ENCODE measurements at regions not wholly inside any gene's neighbourhood (a gene's known extent, or its start where the extent isn't known, plus 50 kb on each side); places are given as distances from the start of the nearest gene placed in this dataset.

DNA sequence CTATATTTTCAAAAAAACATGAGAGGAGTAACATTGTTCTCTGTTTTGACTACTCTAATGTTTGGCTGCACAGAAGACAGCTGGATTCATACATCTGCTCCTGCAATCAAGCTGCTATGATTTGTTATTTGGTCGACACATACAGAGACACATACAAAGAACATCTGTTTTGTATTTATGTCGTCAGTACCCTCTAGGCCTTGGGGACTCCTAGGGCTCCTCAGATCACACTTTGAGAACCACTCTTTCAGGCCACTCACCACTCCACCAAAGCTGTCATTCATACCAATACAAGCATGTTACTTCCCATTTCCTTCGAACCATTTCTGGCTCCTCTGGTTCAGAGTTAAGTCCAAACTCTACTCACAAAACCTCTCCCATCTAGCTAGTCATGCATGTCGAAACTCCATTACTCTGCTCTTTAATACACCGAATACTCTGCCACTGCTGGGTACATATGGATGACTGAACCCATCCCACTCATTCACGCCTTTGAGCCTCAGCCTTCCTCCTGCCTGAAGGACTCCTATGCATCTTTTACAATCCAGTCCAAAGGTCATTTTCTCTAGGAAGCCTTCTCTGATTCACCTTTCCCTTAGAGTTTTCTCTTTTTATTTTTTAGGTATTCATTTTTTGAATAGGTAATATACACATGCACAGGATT is 102.9 kb upstream of the ARHGEF3 start:
- TF ChIP-seq POLR2A (IDR thresholded peaks at IDR 0.05; ENCODE audit: low read depth, low read length) (no peak), RCOR1 (IDR thresholded peaks at IDR 0.05; ENCODE audit: insufficient replicate concordance, low read length) (no peak), SMC3 (IDR thresholded peaks at IDR 0.05; ENCODE audit: low read depth, low read length) (no peak), RAD21 (IDR thresholded peaks at IDR 0.05; ENCODE audit: low read length) (no peak), CEBPB (IDR thresholded peaks at IDR 0.05; ENCODE audit: low read depth, low read length) (no peak), BHLHE40 (IDR thresholded peaks at IDR 0.05; ENCODE audit: low read depth, low read length) (no peak), NFE2L2 (IDR thresholded peaks at IDR 0.05; ENCODE audit: low read depth, low read length) (no peak), CHD1 (IDR thresholded peaks at IDR 0.05; ENCODE audit: low read depth, low read length) (no peak), FOS (IDR thresholded peaks at IDR 0.05; ENCODE audit: low read depth, low read length) (no peak), MXI1 (IDR thresholded peaks at IDR 0.05; ENCODE audit: borderline replicate concordance, low read depth, low read length) (no peak), MAFK (IDR thresholded peaks at IDR 0.05; ENCODE audit: low read depth, low read length) (no peak)
- TF ChIP-seq, protein P1, sequence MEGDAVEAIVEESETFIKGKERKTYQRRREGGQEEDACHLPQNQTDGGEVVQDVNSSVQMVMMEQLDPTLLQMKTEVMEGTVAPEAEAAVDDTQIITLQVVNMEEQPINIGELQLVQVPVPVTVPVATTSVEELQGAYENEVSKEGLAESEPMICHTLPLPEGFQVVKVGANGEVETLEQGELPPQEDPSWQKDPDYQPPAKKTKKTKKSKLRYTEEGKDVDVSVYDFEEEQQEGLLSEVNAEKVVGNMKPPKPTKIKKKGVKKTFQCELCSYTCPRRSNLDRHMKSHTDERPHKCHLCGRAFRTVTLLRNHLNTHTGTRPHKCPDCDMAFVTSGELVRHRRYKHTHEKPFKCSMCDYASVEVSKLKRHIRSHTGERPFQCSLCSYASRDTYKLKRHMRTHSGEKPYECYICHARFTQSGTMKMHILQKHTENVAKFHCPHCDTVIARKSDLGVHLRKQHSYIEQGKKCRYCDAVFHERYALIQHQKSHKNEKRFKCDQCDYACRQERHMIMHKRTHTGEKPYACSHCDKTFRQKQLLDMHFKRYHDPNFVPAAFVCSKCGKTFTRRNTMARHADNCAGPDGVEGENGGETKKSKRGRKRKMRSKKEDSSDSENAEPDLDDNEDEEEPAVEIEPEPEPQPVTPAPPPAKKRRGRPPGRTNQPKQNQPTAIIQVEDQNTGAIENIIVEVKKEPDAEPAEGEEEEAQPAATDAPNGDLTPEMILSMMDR (conservative IDR thresholded peaks at IDR 0.05; ENCODE audit: low read depth, low read length): no peak
- TF ChIP-seq, protein P2, sequence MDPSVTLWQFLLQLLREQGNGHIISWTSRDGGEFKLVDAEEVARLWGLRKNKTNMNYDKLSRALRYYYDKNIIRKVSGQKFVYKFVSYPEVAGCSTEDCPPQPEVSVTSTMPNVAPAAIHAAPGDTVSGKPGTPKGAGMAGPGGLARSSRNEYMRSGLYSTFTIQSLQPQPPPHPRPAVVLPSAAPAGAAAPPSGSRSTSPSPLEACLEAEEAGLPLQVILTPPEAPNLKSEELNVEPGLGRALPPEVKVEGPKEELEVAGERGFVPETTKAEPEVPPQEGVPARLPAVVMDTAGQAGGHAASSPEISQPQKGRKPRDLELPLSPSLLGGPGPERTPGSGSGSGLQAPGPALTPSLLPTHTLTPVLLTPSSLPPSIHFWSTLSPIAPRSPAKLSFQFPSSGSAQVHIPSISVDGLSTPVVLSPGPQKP (IDR thresholded peaks at IDR 0.05; ENCODE audit: borderline replicate concordance, low read depth, low read length): no peak
